ENCODE measurements at regions not wholly inside any gene's neighbourhood (a gene's known extent, or its start where the extent isn't known, plus 50 kb on each side); places are given as distances from the start of the nearest gene placed in this dataset.

DNA sequence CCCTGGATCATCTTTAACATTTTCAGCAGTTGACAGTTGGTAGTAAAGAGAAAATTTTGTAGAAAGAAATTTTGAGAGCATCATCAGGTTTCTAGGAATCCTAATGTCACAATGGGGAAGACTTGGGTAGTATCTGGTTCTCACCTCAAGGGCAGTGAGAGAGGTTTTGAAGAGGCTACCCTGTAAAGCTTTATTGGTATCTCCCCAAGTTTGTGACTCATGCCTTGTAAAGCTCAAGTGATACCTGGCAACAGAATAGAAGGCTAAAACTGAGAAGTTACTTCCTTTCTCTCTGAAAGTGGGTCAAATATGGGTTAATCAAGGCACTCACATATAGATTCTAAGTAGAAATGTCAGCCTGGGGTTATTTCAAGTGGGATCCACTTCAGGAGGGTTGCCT is 196.4 kb downstream of the SUCNR1 start:
- TF ChIP-seq, protein P1, sequence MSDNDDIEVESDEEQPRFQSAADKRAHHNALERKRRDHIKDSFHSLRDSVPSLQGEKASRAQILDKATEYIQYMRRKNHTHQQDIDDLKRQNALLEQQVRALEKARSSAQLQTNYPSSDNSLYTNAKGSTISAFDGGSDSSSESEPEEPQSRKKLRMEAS (IDR thresholded peaks at IDR 0.05) = no peak
- TF ChIP-seq CHD2 (IDR thresholded peaks at IDR 0.05; ENCODE audit: low read length) (no peak), RBBP5 (IDR thresholded peaks at IDR 0.05; ENCODE audit: borderline replicate concordance, low read depth, low read length) (no peak), POLR2A (IDR thresholded peaks at IDR 0.05; ENCODE audit: control extremely low read depth in 1 of 2, low read depth in 2 of 2, low read length in 2 of 2) (no peak)
- TF ChIP-seq, protein P2, sequence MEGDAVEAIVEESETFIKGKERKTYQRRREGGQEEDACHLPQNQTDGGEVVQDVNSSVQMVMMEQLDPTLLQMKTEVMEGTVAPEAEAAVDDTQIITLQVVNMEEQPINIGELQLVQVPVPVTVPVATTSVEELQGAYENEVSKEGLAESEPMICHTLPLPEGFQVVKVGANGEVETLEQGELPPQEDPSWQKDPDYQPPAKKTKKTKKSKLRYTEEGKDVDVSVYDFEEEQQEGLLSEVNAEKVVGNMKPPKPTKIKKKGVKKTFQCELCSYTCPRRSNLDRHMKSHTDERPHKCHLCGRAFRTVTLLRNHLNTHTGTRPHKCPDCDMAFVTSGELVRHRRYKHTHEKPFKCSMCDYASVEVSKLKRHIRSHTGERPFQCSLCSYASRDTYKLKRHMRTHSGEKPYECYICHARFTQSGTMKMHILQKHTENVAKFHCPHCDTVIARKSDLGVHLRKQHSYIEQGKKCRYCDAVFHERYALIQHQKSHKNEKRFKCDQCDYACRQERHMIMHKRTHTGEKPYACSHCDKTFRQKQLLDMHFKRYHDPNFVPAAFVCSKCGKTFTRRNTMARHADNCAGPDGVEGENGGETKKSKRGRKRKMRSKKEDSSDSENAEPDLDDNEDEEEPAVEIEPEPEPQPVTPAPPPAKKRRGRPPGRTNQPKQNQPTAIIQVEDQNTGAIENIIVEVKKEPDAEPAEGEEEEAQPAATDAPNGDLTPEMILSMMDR (IDR thresholded peaks at IDR 0.05; ENCODE audit: control extremely low read depth in 1 of 3, insufficient read depth in 1 of 3, low read depth in 1 of 3, low read length in 3 of 3) = no peak
